Midbrain (tissue), 1 donor: ENCODE measurements at regions not wholly inside any gene's neighbourhood (a gene's known extent, or its start where the extent isn't known, plus 50 kb on each side); places are given as distances from the start of the nearest gene placed in this dataset.

Experiments used
- DNase-seq: peaks from one replicate; lab custom pipeline; 2025; lab: John Stamatoyannopoulos, UW

DNA sequence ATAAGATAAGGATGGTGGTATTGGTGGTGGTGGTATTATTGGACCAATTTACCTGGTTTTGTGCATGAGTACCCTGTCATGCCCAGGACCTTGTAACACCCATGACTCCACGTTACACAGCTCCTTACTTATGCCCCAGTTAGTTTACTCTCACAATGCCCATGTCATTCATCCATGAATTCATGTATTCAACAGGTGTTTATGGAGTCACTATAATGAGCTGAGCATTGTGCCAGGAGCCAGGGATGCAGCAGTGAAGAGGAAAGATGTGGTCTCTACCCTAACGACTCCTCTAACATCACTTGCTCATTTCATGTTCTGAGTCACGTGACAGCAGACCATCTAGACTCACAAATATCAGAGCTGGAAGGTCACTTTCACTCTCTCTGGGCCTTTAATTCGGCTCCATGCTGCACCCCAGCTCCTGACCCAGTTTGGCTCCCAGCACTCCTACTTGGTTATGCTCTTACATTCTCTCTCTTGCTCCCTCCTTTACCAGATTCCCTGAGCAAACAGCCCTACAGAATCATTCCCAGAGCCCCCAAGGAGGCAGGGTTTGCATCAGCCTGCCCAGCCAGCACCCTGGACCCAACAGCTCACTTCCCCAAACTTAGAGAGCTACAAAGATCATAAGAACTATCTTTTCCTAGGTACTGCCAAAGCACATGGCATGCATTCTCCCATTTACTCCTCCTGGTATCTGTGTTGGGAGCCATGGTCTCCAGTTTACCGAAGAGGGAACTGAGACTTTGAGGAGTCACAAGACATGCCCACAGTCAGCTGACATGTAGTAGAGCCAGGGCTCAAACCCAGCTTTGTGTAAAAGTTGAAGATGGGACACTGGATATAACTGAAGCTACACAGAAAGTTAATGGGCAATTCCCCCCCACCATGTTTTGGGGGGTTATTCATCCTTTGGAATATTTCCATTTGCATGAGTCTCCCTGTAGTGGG is 449.9 kb downstream of the LRATD1 start:
- DNase-seq, result no peak

GRCh38 chr2:15084826-15085489 is 452.4 kb downstream of the LRATD1 start:
- DNase-seq, result no peak

DNA sequence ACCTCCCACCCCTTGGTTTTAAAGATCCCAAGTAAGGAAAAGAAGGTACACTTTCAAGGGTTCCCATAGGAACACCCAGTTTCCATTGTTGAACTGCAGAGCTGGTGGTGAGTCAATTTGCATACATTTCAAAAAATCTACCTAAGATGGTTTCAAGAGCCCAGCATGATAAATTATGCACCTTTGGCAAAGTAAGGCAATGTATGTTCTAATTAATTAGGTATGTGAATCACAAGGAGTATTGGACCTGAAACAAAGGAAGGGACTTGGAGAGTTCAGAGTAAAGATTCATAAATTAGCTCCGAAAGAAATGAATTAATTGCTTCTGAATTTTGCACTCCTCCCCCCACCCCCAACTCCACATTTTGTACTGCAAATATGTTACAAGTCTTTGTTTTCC is 459.7 kb downstream of the LRATD1 start:
- no peak for DNase-seq

- DNase-seq, result no peak
These were observed 460.2 kb downstream of the LRATD1 start for GRCh38 chr2:15092691-15093090.

DNA sequence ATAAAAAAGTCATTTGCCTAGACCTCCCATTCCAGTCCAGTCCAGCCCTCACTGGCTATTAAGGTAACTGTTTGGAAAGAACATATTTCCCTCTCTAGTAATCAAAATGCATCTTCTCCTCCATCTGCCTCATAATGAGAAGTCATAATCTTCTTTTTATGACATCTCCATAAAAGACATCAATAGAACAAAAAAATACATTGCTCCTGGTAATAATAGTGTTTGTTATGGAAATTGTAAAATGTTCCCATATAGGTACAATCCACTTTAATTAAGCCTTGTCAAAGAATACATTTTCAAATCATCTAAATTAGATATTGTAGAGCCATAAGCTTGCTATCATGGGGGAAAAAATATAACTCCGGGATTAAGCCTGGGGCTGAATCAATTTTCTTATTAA is 461.6 kb downstream of the LRATD1 start:
- no peak for DNase-seq

- no peak for DNase-seq
These were observed 464.3 kb downstream of the NBAS start for GRCh38 chr2:15096873-15097272.

GRCh38 chr2:15107137-15107536 is 454.0 kb downstream of the NBAS start:
- no peak for DNase-seq

- no peak for DNase-seq
These were observed 449.4 kb downstream of the NBAS start for GRCh38 chr2:15111718-15112117.

DNA sequence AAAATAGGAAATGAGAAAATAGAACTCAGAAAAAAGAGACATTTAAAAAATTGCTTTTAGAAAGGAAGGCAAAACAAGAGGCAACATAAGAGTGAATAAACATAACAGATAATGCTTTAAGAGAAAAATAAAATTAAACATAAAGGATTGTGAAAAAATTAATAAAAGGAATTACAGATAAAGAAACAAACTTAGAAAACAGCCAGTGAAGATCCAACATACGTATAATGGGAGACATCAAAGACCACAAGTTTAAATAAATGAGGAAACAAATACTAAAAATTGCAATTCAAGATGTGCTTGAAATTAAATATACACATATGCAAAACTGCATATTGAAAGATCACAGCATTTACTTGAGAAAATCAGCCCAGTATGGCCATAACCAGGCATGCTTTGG is 448.9 kb downstream of the NBAS start:
- DNase-seq, result no peak

DNA sequence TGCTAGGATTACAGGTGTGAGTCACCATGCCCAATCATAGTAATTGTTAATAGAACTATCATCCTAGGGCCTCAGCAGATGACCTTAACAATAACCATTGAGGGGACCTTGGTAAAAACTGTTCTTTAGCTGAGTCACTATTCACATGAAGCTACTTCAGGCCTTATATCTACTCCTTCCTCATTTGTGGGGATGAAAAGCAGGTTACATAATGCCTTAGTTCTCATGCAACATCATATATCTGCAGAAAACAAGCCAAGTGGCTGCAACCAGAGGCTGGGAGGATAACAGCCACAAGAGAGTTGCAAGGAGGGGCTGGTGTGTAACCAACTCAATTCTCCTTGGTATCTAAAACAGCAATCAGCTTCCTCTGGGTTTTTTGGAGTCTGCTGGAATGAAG is 445.4 kb downstream of the NBAS start:
- DNase-seq, result no peak

GRCh38 chr2:15116830-15117229 is 444.3 kb downstream of the NBAS start:
- DNase-seq, result no peak
